ENCODE measurements at regions not wholly inside any gene's neighbourhood (a gene's known extent, or its start where the extent isn't known, plus 50 kb on each side); places are given as distances from the start of the nearest gene placed in this dataset.

GRCh38 chr9:124116683-124117363 lies 105.3 kb downstream of the LHX2 start:
- TF ChIP-seq POLR2A (IDR thresholded peaks at IDR 0.05) (no peak), CTCF (IDR thresholded peaks at IDR 0.05) (no peak)
- intact Hi-C loops (cut with DNase I; ENCODE audit: low total_unique reads), result no loop called here
- no peak overlapping the region for H3K4me3 ChIP-seq (ENCODE audit: low read depth, poor library complexity, severe bottlenecking)
- DNase-seq (ENCODE audit: low spot score in 2 of 2), result no peak
- WGBS, 2 donors, result 86 to 87% methylated on average over 9 of the region's 9 CpGs

- intact Hi-C loops (cut with DNase I; ENCODE audit: low total_unique reads), result no loop called here
- TF ChIP-seq POLR2A (IDR thresholded peaks at IDR 0.05) (no peak), CTCF (IDR thresholded peaks at IDR 0.05) (no peak)
- 66% methylated on average over 6 of the region's 6 CpGs for WGBS, 2 donors
- no peak for DNase-seq (ENCODE audit: low spot score in 2 of 2)
- H3K4me3 ChIP-seq (ENCODE audit: low read depth, poor library complexity, severe bottlenecking), result no peak overlapping the region
Measured at GRCh38 chr9:124118894-124119293, 107.3 kb downstream of the LHX2 start.

- intact Hi-C loops (cut with DNase I; ENCODE audit: low total_unique reads), result no loop called here
- no peak for DNase-seq (ENCODE audit: low spot score in 2 of 2)
- TF ChIP-seq CTCF (IDR thresholded peaks at IDR 0.05) (no peak), POLR2A (IDR thresholded peaks at IDR 0.05) (no peak)
- WGBS, 2 donors, result 65 to 67% methylated on average over 3 of the region's 3 CpGs
- H3K4me3 ChIP-seq (ENCODE audit: low read depth, poor library complexity, severe bottlenecking), result no peak overlapping the region
Measured at GRCh38 chr9:124120272-124120671, 108.7 kb downstream of the LHX2 start.

- no peak for DNase-seq (ENCODE audit: low spot score in 2 of 2)
- intact Hi-C loops (cut with DNase I; ENCODE audit: low total_unique reads), result no loop called here
- 25 to 88% methylated on average over 1 of the region's 1 CpG for WGBS, 2 donors
- no peak overlapping the region for H3K4me3 ChIP-seq (ENCODE audit: low read depth, poor library complexity, severe bottlenecking)
- TF ChIP-seq POLR2A (IDR thresholded peaks at IDR 0.05) (no peak), CTCF (IDR thresholded peaks at IDR 0.05) (no peak)
Measured at GRCh38 chr9:124121725-124122124, 110.2 kb downstream of the LHX2 start.

- whole genome bisulfite sequencing, 2 donors, result 62 to 73% methylated on average over 1 of the region's 1 CpG
- no peak overlapping the region for H3K4me3 ChIP-seq (ENCODE audit: low read depth, poor library complexity, severe bottlenecking)
- DNase-seq (ENCODE audit: low spot score in 2 of 2), result no peak
- TF ChIP-seq CTCF (IDR thresholded peaks at IDR 0.05) (no peak), POLR2A (IDR thresholded peaks at IDR 0.05) (no peak)
- intact Hi-C loops (cut with DNase I; ENCODE audit: low total_unique reads), result no loop called here
Measured at GRCh38 chr9:124122321-124122720, 110.8 kb downstream of the LHX2 start.
